PFSK-1 (cell line): ENCODE measurements at regions not wholly inside any gene's neighbourhood (a gene's known extent, or its start where the extent isn't known, plus 50 kb on each side); places are given as distances from the start of the nearest gene placed in this dataset.

ENCODE experiments used
- POLR2AphosphoS5 ChIP-seq: IDR thresholded peaks from 2 replicates; pipeline ENCODE4 v1.6.1; 2012; ENCODE audit warnings: low read depth, mild to moderate bottlenecking, control low read depth, low read length, moderate library complexity
- SIN3A ChIP-seq: IDR thresholded peaks from 2 replicates; pipeline ENCODE4 v1.6.1; 2012; ENCODE audit warnings: mild to moderate bottlenecking, low read length, moderate library complexity, borderline replicate concordance; ENCODE audit not compliant: insufficient read depth
- TAF1 ChIP-seq: IDR thresholded peaks from 2 replicates; pipeline ENCODE4 v1.6.1; 2012; ENCODE audit warnings: low read length, control low read depth, borderline replicate concordance; ENCODE audit not compliant: insufficient read depth
- TF ChIP-seq, protein P1 (sequence below), 2 experiments: IDR thresholded peaks; 2 replicates each; pipeline versions ENCODE4 v1.6.1 to v1.8.0; 2011 to 2012; ENCODE audit warnings: low read depth in 2 of 2, low read length in 2 of 2, control low read depth in 1 of 2, inconsistent platforms in 1 of 2, mild to moderate bottlenecking in 1 of 2, moderate library complexity in 1 of 2; ENCODE audit not compliant: insufficient read depth in 1 of 2

DNA sequence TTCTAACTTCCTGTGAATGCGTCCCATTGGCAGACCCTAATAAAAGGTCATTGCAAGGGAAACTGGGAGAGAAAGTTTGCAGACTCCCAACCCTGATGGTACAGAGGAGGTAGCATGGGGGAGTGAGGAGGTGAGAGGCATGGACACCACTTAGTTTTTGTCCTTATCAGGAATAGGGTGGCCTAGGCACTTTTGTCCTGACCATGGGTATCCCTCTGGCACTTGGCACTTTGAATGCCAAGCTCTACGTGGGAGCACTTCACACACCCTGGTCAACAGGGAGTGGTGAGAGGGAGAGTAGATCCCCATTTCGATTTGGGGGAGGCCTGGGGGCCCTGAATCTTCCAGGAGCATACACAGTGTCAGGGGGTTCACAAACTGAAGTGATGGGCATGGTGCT, 75.6 kb upstream of the SH3PXD2B start:
- TF ChIP-seq TAF1 (no peak), SIN3A (no peak), POLR2AphosphoS5 (no peak)
- TF ChIP-seq, protein P1, sequence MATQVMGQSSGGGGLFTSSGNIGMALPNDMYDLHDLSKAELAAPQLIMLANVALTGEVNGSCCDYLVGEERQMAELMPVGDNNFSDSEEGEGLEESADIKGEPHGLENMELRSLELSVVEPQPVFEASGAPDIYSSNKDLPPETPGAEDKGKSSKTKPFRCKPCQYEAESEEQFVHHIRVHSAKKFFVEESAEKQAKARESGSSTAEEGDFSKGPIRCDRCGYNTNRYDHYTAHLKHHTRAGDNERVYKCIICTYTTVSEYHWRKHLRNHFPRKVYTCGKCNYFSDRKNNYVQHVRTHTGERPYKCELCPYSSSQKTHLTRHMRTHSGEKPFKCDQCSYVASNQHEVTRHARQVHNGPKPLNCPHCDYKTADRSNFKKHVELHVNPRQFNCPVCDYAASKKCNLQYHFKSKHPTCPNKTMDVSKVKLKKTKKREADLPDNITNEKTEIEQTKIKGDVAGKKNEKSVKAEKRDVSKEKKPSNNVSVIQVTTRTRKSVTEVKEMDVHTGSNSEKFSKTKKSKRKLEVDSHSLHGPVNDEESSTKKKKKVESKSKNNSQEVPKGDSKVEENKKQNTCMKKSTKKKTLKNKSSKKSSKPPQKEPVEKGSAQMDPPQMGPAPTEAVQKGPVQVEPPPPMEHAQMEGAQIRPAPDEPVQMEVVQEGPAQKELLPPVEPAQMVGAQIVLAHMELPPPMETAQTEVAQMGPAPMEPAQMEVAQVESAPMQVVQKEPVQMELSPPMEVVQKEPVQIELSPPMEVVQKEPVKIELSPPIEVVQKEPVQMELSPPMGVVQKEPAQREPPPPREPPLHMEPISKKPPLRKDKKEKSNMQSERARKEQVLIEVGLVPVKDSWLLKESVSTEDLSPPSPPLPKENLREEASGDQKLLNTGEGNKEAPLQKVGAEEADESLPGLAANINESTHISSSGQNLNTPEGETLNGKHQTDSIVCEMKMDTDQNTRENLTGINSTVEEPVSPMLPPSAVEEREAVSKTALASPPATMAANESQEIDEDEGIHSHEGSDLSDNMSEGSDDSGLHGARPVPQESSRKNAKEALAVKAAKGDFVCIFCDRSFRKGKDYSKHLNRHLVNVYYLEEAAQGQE (IDR thresholded peaks at IDR 0.05; ENCODE audit: insufficient read depth in 1 of 2, low read depth in 2 of 2, low read length in 2 of 2): no peak
